HG03060 (cell line): ENCODE measurements at regions not wholly inside any gene's neighbourhood (a gene's known extent, or its start where the extent isn't known, plus 50 kb on each side); places are given as distances from the start of the nearest gene placed in this dataset.
"Not testable (repeated sequence)": the region's sequence is repeated elsewhere in the genome, so short reads cannot be mapped to it uniquely, and the experiment has no call there.

Experiments used
- ATAC-seq: cut with Tn5 transposase; IDR thresholded peaks from one replicate; pipeline ENCODE4 v1.9.1; 2021; ENCODE audit warnings: low read depth, moderate number of reproducible peaks; ENCODE audit not compliant: unreplicated experiment

- no peak for ATAC-seq
Observed at GRCh38 chr21:36246080-36246631, 73.8 kb upstream of the MORC3 start.

- no peak for ATAC-seq
Observed at GRCh38 chr21:36247316-36248010, 72.5 kb upstream of the MORC3 start.

GRCh38 chr21:36249576-36250422 lies 70.2 kb upstream of the MORC3 start:
- no peak for ATAC-seq

- no peak for ATAC-seq
Observed at GRCh38 chr21:36250423-36251075, 69.4 kb upstream of the MORC3 start.

- ATAC-seq = no peak
Observed at GRCh38 chr21:36254106-36254941, 65.7 kb upstream of the MORC3 start.

- peak; percentile 36 for ATAC-seq
Observed at GRCh38 chr21:36255663-36256062, 64.3 kb upstream of the MORC3 start.

GRCh38 chr21:36257657-36258056 lies 62.3 kb upstream of the MORC3 start:
- no peak for ATAC-seq

- ATAC-seq = no peak
Observed at GRCh38 chr21:36260030-36260787, 59.8 kb upstream of the MORC3 start.

- no peak for ATAC-seq
Observed at GRCh38 chr21:36260802-36261201, 59.2 kb upstream of the MORC3 start.

GRCh38 chr21:36261459-36261858 lies 58.5 kb upstream of the MORC3 start:
- no peak for ATAC-seq

- no peak for ATAC-seq
Observed at GRCh38 chr21:36263797-36264196, 56.2 kb upstream of the MORC3 start.

GRCh38 chr21:36265431-36265830 lies 54.6 kb upstream of the MORC3 start:
- ATAC-seq = no peak

- not testable (repeated sequence) for ATAC-seq
Observed at GRCh38 chr21:36267828-36268227, 52.2 kb upstream of the MORC3 start.

- ATAC-seq = not testable (repeated sequence)
Observed at GRCh38 chr21:36268264-36268663, 51.7 kb upstream of the MORC3 start.
